IMR-90 (cell line): ENCODE measurements at regions not wholly inside any gene's neighbourhood (a gene's known extent, or its start where the extent isn't known, plus 50 kb on each side); places are given as distances from the start of the nearest gene placed in this dataset.

Source experiments
- ATAC-seq: fragments of 200-7000 bp; cut with Tn5 transposase; 2 replicates; pipeline ENCODE4 v1.9.1; 2020; ENCODE audit warnings: low read depth, mild to moderate bottlenecking, moderate library complexity
- BruUV-seq: library from RNA; stranded (reverse); fragments of 400-500 nt; replicated peaks from 2 replicates; lab custom pipeline; 2021; lab: Mats Ljungman, UMichigan
- CTCF ChIA-PET: fragments of 300-600 bp; formaldehyde crosslinking; extraction: SDS; loops from one replicate; lab custom pipeline; 2021; ENCODE audit warnings: antibody characterized with exemption; lab: Yijun Ruan, JAX
- POLR2A ChIA-PET: fragments of 300-600 bp; sonication (Branson Sonifier 250); formaldehyde crosslinking; loops from one replicate; lab custom pipeline; 2022; ENCODE audit warnings: antibody characterized with exemption; ENCODE audit not compliant: unreplicated experiment; lab: Charles Lee
- DNase-seq: peaks from one replicate; pipeline ENCODE4 v3.0.0; 2013
- H2AFZ ChIP-seq: replicated peaks from 2 replicates; pipeline ENCODE3; 2013; ENCODE audit warnings: low read length, mild to moderate bottlenecking; ENCODE audit not compliant: poor library complexity
- H2AK5ac ChIP-seq: 2 replicates; pipeline ENCODE4 v1.6.1; 2013; ENCODE audit warnings: low read depth, low read length, inconsistent platforms
- H2AK9ac ChIP-seq: replicated peaks from 2 replicates; pipeline ENCODE3; 2013; ENCODE audit warnings: mild to moderate bottlenecking, low read depth, low read length, moderate library complexity; ENCODE audit not compliant: poor library complexity
- H2BK120ac ChIP-seq: 2 replicates; pipeline ENCODE4 v1.6.1; 2013; ENCODE audit warnings: low read depth, low read length, inconsistent platforms
- H2BK15ac ChIP-seq: 3 replicates; pipeline ENCODE4 v1.6.1; 2013; ENCODE audit warnings: low read depth, low read length, inconsistent platforms
- H2BK20ac ChIP-seq: 2 replicates; pipeline ENCODE4 v1.6.1; 2013; ENCODE audit warnings: low read depth, mild to moderate bottlenecking, inconsistent platforms, low read length, moderate library complexity
- H2BK5ac ChIP-seq: 2 replicates; pipeline ENCODE4 v1.6.1; 2013; ENCODE audit warnings: mild to moderate bottlenecking, low read depth, low read length, inconsistent platforms; ENCODE audit not compliant: poor library complexity, severe bottlenecking
- H3K14ac ChIP-seq: replicated peaks from 2 replicates; pipeline ENCODE4 v1.6.1; 2013; ENCODE audit warnings: low read depth, low read length, inconsistent platforms
- H3K18ac ChIP-seq: 2 replicates; pipeline ENCODE4 v1.6.1; 2013; ENCODE audit warnings: low read depth, low read length, control low read depth
- H3K23ac ChIP-seq: 2 replicates; pipeline ENCODE4 v1.6.1; 2013; ENCODE audit warnings: low read depth, low read length, inconsistent platforms
- H3K27ac ChIP-seq: 2 replicates; pipeline ENCODE4 v1.5.1; 2013; ENCODE audit warnings: mild to moderate bottlenecking, control low read depth, low read length; ENCODE audit not compliant: insufficient read depth
- H3K27me3 ChIP-seq: 2 replicates; pipeline ENCODE4 v1.6.1; 2013; ENCODE audit warnings: low read length; ENCODE audit not compliant: control insufficient read depth, insufficient read depth
- H3K36me3 ChIP-seq: 2 replicates; pipeline ENCODE4 v1.6.1; 2013; ENCODE audit warnings: low read length, mixed read lengths; ENCODE audit not compliant: control insufficient read depth, insufficient read depth
- H3K4ac ChIP-seq: 2 replicates; pipeline ENCODE4 v1.6.1; 2013; ENCODE audit warnings: low read depth, low read length, inconsistent platforms
- H3K4me1 ChIP-seq: 2 replicates; pipeline ENCODE4 v1.6.1; 2013; ENCODE audit warnings: low read length, mixed read lengths; ENCODE audit not compliant: control insufficient read depth, insufficient read depth
- H3K4me2 ChIP-seq: 2 replicates; pipeline ENCODE4 v1.6.1; 2013; ENCODE audit warnings: low read depth, mild to moderate bottlenecking, control low read depth, low read length, moderate library complexity
- H3K4me3 ChIP-seq: 2 replicates; pipeline ENCODE4 v1.5.1; 2013; ENCODE audit warnings: low read depth, mild to moderate bottlenecking, control low read depth, low read length, moderate library complexity; ENCODE audit not compliant: insufficient read depth
- H3K56ac ChIP-seq: 2 replicates; pipeline ENCODE4 v1.6.1; 2013; ENCODE audit warnings: low read length, inconsistent platforms; ENCODE audit not compliant: insufficient read depth; ENCODE audit errors: extremely low read depth
- H3K79me1 ChIP-seq, 2 experiments: 2 replicates each; pipeline ENCODE4 v1.6.1; 2013; ENCODE audit warnings: low read length in 2 of 2, inconsistent platforms in 1 of 2, low read depth in 1 of 2
- H3K9ac ChIP-seq: 2 replicates; pipeline ENCODE4 v1.6.1; 2013; ENCODE audit warnings: low read depth, low read length, control low read depth
- H3K9me1 ChIP-seq: 2 replicates; pipeline ENCODE4 v1.6.1; 2013; ENCODE audit warnings: low read length, inconsistent platforms; ENCODE audit not compliant: insufficient read depth
- H3K9me3 ChIP-seq: 2 replicates; pipeline ENCODE4 v1.6.1; 2013; ENCODE audit warnings: low read length; ENCODE audit not compliant: control insufficient read depth, insufficient read depth
- H4K20me1 ChIP-seq: 2 replicates; pipeline ENCODE4 v1.6.1; 2013; ENCODE audit warnings: low read length, inconsistent platforms; ENCODE audit not compliant: insufficient read depth
- H4K5ac ChIP-seq: 2 replicates; pipeline ENCODE4 v1.6.1; 2013; ENCODE audit warnings: mild to moderate bottlenecking, low read depth, low read length, control low read depth
- H4K8ac ChIP-seq, 2 experiments: 2 replicates each; pipeline ENCODE4 v1.6.1; 2013; ENCODE audit warnings: low read depth in 2 of 2, low read length in 2 of 2, control low read depth in 1 of 2, inconsistent platforms in 1 of 2
- H4K91ac ChIP-seq: 2 replicates; pipeline ENCODE4 v1.6.1; 2013; ENCODE audit warnings: low read depth, low read length, inconsistent platforms; ENCODE audit not compliant: insufficient read depth
- CTCF ChIP-seq: conservative IDR thresholded peaks from 2 replicates; pipeline ENCODE4 v1.5.1; 2012; ENCODE audit warnings: mild to moderate bottlenecking, low read depth, low read length, improper control_type of control experiment
- RCOR1 ChIP-seq: IDR thresholded peaks from 2 replicates; pipeline ENCODE4 v1.6.1; 2012; ENCODE audit warnings: mild to moderate bottlenecking, low read length, improper control_type of control experiment; ENCODE audit not compliant: insufficient replicate concordance
- WGBS, 2 experiments: methylation state at CpG; one replicate each; pipeline versions ENCODE4 v1.1.5 to v1.1.7; 2013; ENCODE audit warnings: missing lambda C conversion rate in 2 of 2; ENCODE audit not compliant: insufficient read length in 1 of 2; ENCODE audit errors: extremely low coverage in 2 of 2; 5-methylcytosine and 5-hydroxymethylcytosine counted together
- dilution Hi-C: fragments of 300-500 bp; cut with HindIII; formaldehyde crosslinking; loops from one replicate; pipeline ENCODE4 v1.14.3; 2018; ENCODE audit warnings: low sequenced_read_pairs; ENCODE audit not compliant: unreplicated experiment
- in situ Hi-C: fragments of 300-500 bp; cut with MboI; formaldehyde crosslinking; loops from 3 replicates; pipeline ENCODE4 v1.14.3; 2019; ENCODE audit warnings: low sequenced_read_pairs, inconsistent platforms, mixed read lengths
- intact Hi-C: fragments of 100-400 bp; cut with micrococcal nuclease; formaldehyde crosslinking; loops from 2 replicates; pipeline ENCODE4 v1.10.0; 2022

DNA sequence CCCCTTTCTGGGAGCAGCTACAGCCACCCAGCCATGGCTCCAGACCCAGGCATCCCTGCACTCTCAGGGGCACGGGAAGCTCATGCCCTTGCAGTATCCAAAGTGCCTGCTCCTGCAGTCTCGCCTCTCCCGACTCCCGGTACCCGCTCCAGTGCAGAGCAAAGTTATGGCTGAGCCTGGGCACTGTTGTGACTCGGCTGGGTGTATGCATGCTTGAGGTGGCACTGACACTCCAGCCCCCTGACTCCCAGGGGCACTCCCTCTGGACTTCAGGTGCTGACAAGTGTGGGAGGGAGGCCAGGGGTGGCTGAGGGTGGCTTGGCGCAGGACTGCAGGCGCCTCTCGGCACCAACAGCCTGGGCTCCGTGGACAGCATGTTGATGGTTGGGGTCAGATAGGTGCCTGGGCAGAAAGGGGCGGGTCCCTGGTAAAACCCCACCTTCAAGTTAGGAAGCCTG lies 580.1 kb upstream of the ADGRL2 start:
- Histone ChIP-seq H3K9me3 (no peaks in the 10 kb centered on the region; the same call in 1 of the 2 replicates), H3K4ac (no peak overlapping the region), H3K4me3 (no peak overlapping the region), H2BK120ac (no peak overlapping the region), H3K4me1 (no peaks in the 10 kb centered on the region), H4K20me1 (no peaks in the 10 kb centered on the region), H2BK20ac (no peak overlapping the region), H2AK9ac (no peak overlapping the region), H4K5ac (no peak overlapping the region), H2BK5ac (no peak overlapping the region), H3K9ac (no peak overlapping the region), H3K27ac (no peak overlapping the region), H3K9me1 (0 out of 2 replicates have a peak, but pooled peaks cover 2% of the 10 kb centered on the region), H2AK5ac (no peak overlapping the region), H3K14ac (no peak overlapping the region), H3K4me2 (no peak overlapping the region), H3K18ac (no peak overlapping the region), H4K91ac (no peak overlapping the region), H3K36me3 (no peaks in the 10 kb centered on the region), H3K27me3 (no peaks in the 10 kb centered on the region), H2AFZ (no peak overlapping the region), H4K8ac (no peak overlapping the region), H3K79me1 (no peaks in the 10 kb centered on the region), H3K23ac (no peak overlapping the region), H2BK15ac (no peak overlapping the region), H3K56ac (no peak overlapping the region)
- DNase-seq (no peak), ATAC-seq (no peak)
- intact Hi-C loops (no loop called here), dilution Hi-C loops (no loop called here), in situ Hi-C loops (no loop called here)
- CTCF ChIA-PET, result no interaction called here
- BruUV-seq, result no TSS peak
- POLR2A ChIA-PET, result no interaction called here
- TF ChIP-seq RCOR1, result no peak
- TF ChIP-seq CTCF, result no peak
- WGBS, 2 experiments, result 83% methylated on average over 4 of the region's 11 CpGs; no CpG with 5 or more reads in 1 of the 2 experiments
